ENCODE measurements at regions not wholly inside any gene's neighbourhood (a gene's known extent, or its start where the extent isn't known, plus 50 kb on each side); places are given as distances from the start of the nearest gene placed in this dataset.

GRCh38 chr15:70459312-70459711 lies 304.0 kb downstream of the UACA start:
- POLR2A ChIA-PET, result no interaction called here
- DNase-seq (ENCODE audit: low read depth, low spot score), result no peak
- Histone ChIP-seq H3K4me3 (ENCODE audit: low read depth, low read length) (no peak overlapping the region), H3K27me3 (ENCODE audit: control insufficient read depth, insufficient read depth, low read length) (peaks cover 2% of the 10 kb centered on the region), H3K27ac (ENCODE audit: low read depth, low read length) (no peak overlapping the region), H3K9me3 (ENCODE audit: control insufficient read depth, insufficient read depth, low read length) (peaks cover 7% of the 10 kb centered on the region)
- CTCF ChIA-PET, result interaction anchor here (0.5 kb wide), 1 partner anchor 695 kb away, joined by 5 read pairs; no protein-coding TSS in a partner anchor
- no peak for TF ChIP-seq CTCF (IDR thresholded peaks at IDR 0.05; ENCODE audit: low read depth, low read length)

GRCh38 chr15:70453766-70454165 lies 309.6 kb downstream of the UACA start:
- CTCF ChIA-PET, result no interaction called here

GRCh38 chr15:70453238-70453637 lies 310.1 kb downstream of the UACA start:
- no peak for DNase-seq (ENCODE audit: low read depth, low spot score)
- Histone ChIP-seq H3K27ac (ENCODE audit: low read depth, low read length) (no peak overlapping the region), H3K4me3 (ENCODE audit: low read depth, low read length) (no peak overlapping the region), H3K9me3 (ENCODE audit: control insufficient read depth, insufficient read depth, low read length) (no peaks in the 10 kb centered on the region; the same call in 1 of the 2 replicates), H3K27me3 (ENCODE audit: control insufficient read depth, insufficient read depth, low read length) (peaks cover 25% of the 10 kb centered on the region)
- ChIA-PET POLR2A (no interaction called here), CTCF (no interaction called here)
- TF ChIP-seq CTCF (IDR thresholded peaks at IDR 0.05; ENCODE audit: low read depth, low read length), result no peak

More at GRCh38 chr15:70453766-70454165, 309.6 kb downstream of the UACA start:
- DNase-seq (ENCODE audit: low read depth, low spot score), result no peak
- Histone ChIP-seq H3K27ac (ENCODE audit: low read depth, low read length) (no peak overlapping the region), H3K9me3 (ENCODE audit: control insufficient read depth, insufficient read depth, low read length) (no peaks in the 10 kb centered on the region; the same call in 1 of the 2 replicates), H3K4me3 (ENCODE audit: low read depth, low read length) (no peak overlapping the region), H3K27me3 (ENCODE audit: control insufficient read depth, insufficient read depth, low read length) (peaks cover 20% of the 10 kb centered on the region)
- no peak for TF ChIP-seq CTCF (IDR thresholded peaks at IDR 0.05; ENCODE audit: low read depth, low read length)
- POLR2A ChIA-PET, result no interaction called here

- CTCF ChIA-PET, result interaction anchor here (0.5 to 1.5 kb wide), 4 partner anchors 14 to 897 kb away, joined by 4 to 5 read pairs (median 5); no protein-coding TSS in a partner anchor
- no peak for TF ChIP-seq CTCF (IDR thresholded peaks at IDR 0.05; ENCODE audit: low read depth, low read length)
- H3K27me3 ChIP-seq (ENCODE audit: control insufficient read depth, insufficient read depth, low read length), result peaks cover 36% of the 10 kb centered on the region
- H3K27ac ChIP-seq (ENCODE audit: low read depth, low read length), result no peak overlapping the region
- no peak for DNase-seq (ENCODE audit: low read depth, low spot score)
- POLR2A ChIA-PET, result no interaction called here
- H3K4me3 ChIP-seq (ENCODE audit: low read depth, low read length), result no peak overlapping the region
- no peaks in the 10 kb centered on the region; the same call in 1 of the 2 replicates for H3K9me3 ChIP-seq (ENCODE audit: control insufficient read depth, insufficient read depth, low read length)
These were observed 311.3 kb downstream of the UACA start for GRCh38 chr15:70451821-70452653.

GRCh38 chr15:70450142-70450443 lies 313.3 kb downstream of the UACA start:
- no peak overlapping the region for H3K27ac ChIP-seq (ENCODE audit: low read depth, low read length)
- CTCF ChIA-PET, result no interaction called here
- no peak for TF ChIP-seq CTCF (IDR thresholded peaks at IDR 0.05; ENCODE audit: low read depth, low read length)
- POLR2A ChIA-PET, result no interaction called here
- H3K27me3 ChIP-seq (ENCODE audit: control insufficient read depth, insufficient read depth, low read length), result peaks cover 45% of the 10 kb centered on the region
- no peak for DNase-seq (ENCODE audit: low read depth, low spot score)
- no peaks in the 10 kb centered on the region; the same call in 1 of the 2 replicates for H3K9me3 ChIP-seq (ENCODE audit: control insufficient read depth, insufficient read depth, low read length)
- H3K4me3 ChIP-seq (ENCODE audit: low read depth, low read length), result no peak overlapping the region

All from AG04450 (cell line).